ENCODE measurements at regions not wholly inside any gene's neighbourhood (a gene's known extent, or its start where the extent isn't known, plus 50 kb on each side); places are given as distances from the start of the nearest gene placed in this dataset.
"Not testable (repeated sequence)": the region's sequence is repeated elsewhere in the genome, so short reads cannot be mapped to it uniquely, and the experiment has no call there.

GRCh38 chr11:89648232-89648631, 61.9 kb upstream of the TRIM77 start:
- BruUV-seq (replicated peaks); H3K4me1 Mint-ChIP-seq (ENCODE audit: low read depth, unreplicated experiment); H3K4me3 ChIP-seq (ENCODE audit: low read depth, low read length); H3K4me1 ChIP-seq; H3K27ac Mint-ChIP-seq (ENCODE audit: unreplicated experiment); H3K9me3 Mint-ChIP-seq (ENCODE audit: unreplicated experiment); CTCF ChIA-PET; H3K36me3 ChIP-seq (ENCODE audit: control insufficient read depth, insufficient read depth, low read length); DNase-seq; H3K4me3 Mint-ChIP-seq (ENCODE audit: unreplicated experiment); H3K27me3 Mint-ChIP-seq (ENCODE audit: insufficient read depth, unreplicated experiment); H3K27me3 ChIP-seq (replicated peaks; ENCODE audit: control insufficient read depth, insufficient read depth, low read length); H3K9me3 ChIP-seq; H3K36me3 Mint-ChIP-seq (ENCODE audit: insufficient read depth, unreplicated experiment); POLR2A ChIA-PET; intact Hi-C loops (cut with micrococcal nuclease; ENCODE audit: unreplicated experiment): not testable (repeated sequence)

- H3K27ac Mint-ChIP-seq (ENCODE audit: unreplicated experiment); H3K4me1 ChIP-seq; H3K36me3 Mint-ChIP-seq (ENCODE audit: insufficient read depth, unreplicated experiment); H3K9me3 ChIP-seq; H3K4me1 Mint-ChIP-seq (ENCODE audit: low read depth, unreplicated experiment); H3K4me3 Mint-ChIP-seq (ENCODE audit: unreplicated experiment); H3K4me3 ChIP-seq (ENCODE audit: low read depth, low read length); DNase-seq; BruUV-seq (replicated peaks); H3K36me3 ChIP-seq (ENCODE audit: control insufficient read depth, insufficient read depth, low read length); CTCF ChIA-PET; H3K27me3 Mint-ChIP-seq (ENCODE audit: insufficient read depth, unreplicated experiment); H3K9me3 Mint-ChIP-seq (ENCODE audit: unreplicated experiment); POLR2A ChIA-PET; intact Hi-C loops (cut with micrococcal nuclease; ENCODE audit: unreplicated experiment); H3K27me3 ChIP-seq (replicated peaks; ENCODE audit: control insufficient read depth, insufficient read depth, low read length): not testable (repeated sequence)
These were observed 61.1 kb upstream of the TRIM77 start for GRCh38 chr11:89648996-89649395.

DNA sequence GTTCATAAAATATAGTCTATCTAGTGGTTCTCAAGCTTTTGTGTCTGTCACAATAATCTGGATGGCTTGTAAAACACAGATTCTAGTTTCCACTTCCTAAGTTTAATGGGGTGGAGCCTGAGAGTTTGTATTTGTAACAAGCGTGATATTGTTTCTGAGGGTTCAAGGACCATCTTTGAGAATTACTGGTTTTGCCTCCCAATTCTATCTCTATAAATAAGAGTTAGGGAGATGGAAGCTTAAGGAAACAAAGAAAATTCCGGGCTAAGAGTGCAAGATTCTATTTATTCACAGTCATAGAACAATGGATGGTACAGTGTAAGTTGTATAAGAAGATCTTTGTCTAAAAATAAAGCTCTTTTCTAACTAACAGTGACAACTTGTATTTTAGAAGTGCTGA, 55.4 kb upstream of the TRIM77 start:
- H3K9me3 Mint-ChIP-seq (ENCODE audit: unreplicated experiment); H3K4me1 Mint-ChIP-seq (ENCODE audit: low read depth, unreplicated experiment); H3K4me3 ChIP-seq (ENCODE audit: low read depth, low read length); H3K9me3 ChIP-seq; H3K4me1 ChIP-seq; H3K36me3 Mint-ChIP-seq (ENCODE audit: insufficient read depth, unreplicated experiment); H3K27me3 ChIP-seq (replicated peaks; ENCODE audit: control insufficient read depth, insufficient read depth, low read length); POLR2A ChIA-PET; CTCF ChIA-PET; intact Hi-C loops (cut with micrococcal nuclease; ENCODE audit: unreplicated experiment); H3K27me3 Mint-ChIP-seq (ENCODE audit: insufficient read depth, unreplicated experiment); H3K36me3 ChIP-seq (ENCODE audit: control insufficient read depth, insufficient read depth, low read length); BruUV-seq (replicated peaks); DNase-seq; H3K4me3 Mint-ChIP-seq (ENCODE audit: unreplicated experiment); H3K27ac Mint-ChIP-seq (ENCODE audit: unreplicated experiment): not testable (repeated sequence)

DNA sequence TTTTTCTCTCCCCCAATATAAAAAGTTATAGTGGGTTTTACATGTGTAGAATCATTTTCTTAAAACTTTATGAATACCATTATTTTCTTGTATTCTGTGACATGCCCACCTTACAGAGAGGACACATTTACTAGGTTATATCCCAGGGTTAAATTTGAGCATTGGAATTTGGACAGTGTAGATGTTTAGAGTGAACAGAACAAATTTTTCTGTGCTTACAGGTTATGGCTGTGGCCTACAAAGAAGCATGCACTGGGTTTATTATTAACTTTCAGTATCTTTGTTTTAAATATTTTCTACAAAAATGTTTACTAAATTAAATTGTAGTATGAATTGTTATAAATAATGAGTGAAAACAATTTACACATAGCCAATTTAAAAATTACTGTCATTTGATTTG, 51.3 kb upstream of the TRIM77 start:
- CTCF ChIA-PET; H3K36me3 ChIP-seq (ENCODE audit: control insufficient read depth, insufficient read depth, low read length); H3K4me1 Mint-ChIP-seq (ENCODE audit: low read depth, unreplicated experiment); H3K27ac Mint-ChIP-seq (ENCODE audit: unreplicated experiment); intact Hi-C loops (cut with micrococcal nuclease; ENCODE audit: unreplicated experiment); H3K9me3 ChIP-seq; H3K27me3 ChIP-seq (replicated peaks; ENCODE audit: control insufficient read depth, insufficient read depth, low read length); H3K27me3 Mint-ChIP-seq (ENCODE audit: insufficient read depth, unreplicated experiment); H3K9me3 Mint-ChIP-seq (ENCODE audit: unreplicated experiment); POLR2A ChIA-PET; DNase-seq; BruUV-seq (replicated peaks); H3K36me3 Mint-ChIP-seq (ENCODE audit: insufficient read depth, unreplicated experiment); H3K4me3 Mint-ChIP-seq (ENCODE audit: unreplicated experiment); H3K4me3 ChIP-seq (ENCODE audit: low read depth, low read length); H3K4me1 ChIP-seq: not testable (repeated sequence)

- DNase-seq; H3K36me3 ChIP-seq (ENCODE audit: control insufficient read depth, insufficient read depth, low read length); H3K27me3 Mint-ChIP-seq (ENCODE audit: insufficient read depth, unreplicated experiment); H3K36me3 Mint-ChIP-seq (ENCODE audit: insufficient read depth, unreplicated experiment); POLR2A ChIA-PET; H3K4me3 ChIP-seq (ENCODE audit: low read depth, low read length); H3K9me3 ChIP-seq; H3K4me3 Mint-ChIP-seq (ENCODE audit: unreplicated experiment); CTCF ChIA-PET; H3K4me1 ChIP-seq; H3K27me3 ChIP-seq (replicated peaks; ENCODE audit: control insufficient read depth, insufficient read depth, low read length); H3K27ac Mint-ChIP-seq (ENCODE audit: unreplicated experiment); BruUV-seq (replicated peaks); H3K9me3 Mint-ChIP-seq (ENCODE audit: unreplicated experiment); intact Hi-C loops (cut with micrococcal nuclease; ENCODE audit: unreplicated experiment); H3K4me1 Mint-ChIP-seq (ENCODE audit: low read depth, unreplicated experiment): not testable (repeated sequence)
These were observed 50.7 kb upstream of the TRIM77 start for GRCh38 chr11:89659414-89659813.

Data from Caco-2 (cell line).